ENCODE measurements at regions not wholly inside any gene's neighbourhood (a gene's known extent, or its start where the extent isn't known, plus 50 kb on each side); places are given as distances from the start of the nearest gene placed in this dataset.

DNA sequence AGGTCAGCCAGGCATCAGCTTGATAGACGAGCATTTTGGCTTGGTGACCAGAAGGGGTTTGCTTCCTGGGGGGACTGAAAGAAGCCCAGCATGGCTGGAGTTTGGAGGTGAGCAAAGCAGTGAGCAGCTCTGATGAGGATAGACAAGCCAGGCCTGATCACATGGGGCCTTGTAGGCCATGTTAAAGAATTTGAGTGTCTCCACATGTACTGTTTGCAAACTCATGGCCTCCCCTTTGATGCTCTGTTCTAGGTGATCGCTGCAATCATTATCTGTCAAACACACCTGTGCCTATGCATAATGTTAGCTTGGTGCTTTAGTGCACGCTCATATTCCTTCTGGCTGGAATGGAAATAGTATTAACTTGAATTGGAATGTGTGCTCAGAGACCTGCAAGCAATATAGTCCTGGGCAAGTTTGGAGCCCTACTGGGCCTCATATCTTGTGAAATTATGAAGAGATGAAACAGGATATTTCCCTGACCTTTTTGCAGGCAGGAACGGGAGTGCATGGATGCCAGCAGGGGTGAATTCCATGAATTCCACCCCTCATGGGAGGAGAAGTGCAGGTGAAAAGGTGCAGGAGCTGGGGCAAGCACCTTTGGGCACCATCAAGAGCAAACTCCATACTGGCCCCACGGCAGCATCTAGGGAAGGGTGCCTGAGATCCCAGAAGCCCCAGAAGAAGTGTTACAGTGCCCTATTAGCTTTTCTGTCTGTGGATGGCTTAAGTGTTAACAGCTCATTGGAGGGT lies 480.5 kb downstream of the EPM2A start:
- no peaks in the 10 kb centered on the region for H3K4me1 Mint-ChIP-seq
- H3K27me3 Mint-ChIP-seq = no peaks in the 10 kb centered on the region
- DNase-seq = no peak
- H3K4me3 Mint-ChIP-seq = no peak overlapping the region
- H3K9me3 Mint-ChIP-seq (ENCODE audit: low read depth) = no peaks in the 10 kb centered on the region
- CTCF ChIA-PET = no interaction called here
- no peak overlapping the region for H3K27ac Mint-ChIP-seq
- H3K36me3 Mint-ChIP-seq = no peaks in the 10 kb centered on the region
- ATAC-seq = no peak

DNA sequence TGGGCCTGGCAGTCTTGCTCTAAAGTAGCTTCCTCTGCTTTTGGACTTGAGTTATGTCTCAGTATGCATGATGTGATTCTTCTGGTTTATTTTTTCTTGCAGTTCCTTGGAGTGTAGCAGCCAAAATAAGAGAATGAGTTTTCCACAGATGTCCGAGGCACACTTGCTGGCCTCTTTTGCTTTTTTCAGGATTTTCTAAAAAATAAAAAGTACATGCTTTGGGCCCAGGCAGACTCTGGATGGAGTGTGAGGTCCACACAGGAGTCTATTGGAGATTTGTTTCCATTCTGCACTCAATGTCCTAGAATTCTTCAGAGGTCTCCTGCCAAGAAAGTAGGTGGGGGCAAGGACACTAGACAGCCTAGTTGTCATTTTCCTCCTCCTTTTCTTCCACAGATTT lies 477.6 kb downstream of the EPM2A start:
- no peaks in the 10 kb centered on the region for H3K9me3 Mint-ChIP-seq (ENCODE audit: low read depth)
- ATAC-seq (no peak), DNase-seq (no peak)
- H3K27me3 Mint-ChIP-seq = no peaks in the 10 kb centered on the region
- no peaks in the 10 kb centered on the region for H3K4me1 Mint-ChIP-seq
- H3K27ac Mint-ChIP-seq = no peak overlapping the region
- no peaks in the 10 kb centered on the region for H3K36me3 Mint-ChIP-seq
- CTCF ChIA-PET = no interaction called here
- H3K4me3 Mint-ChIP-seq = no peak overlapping the region

DNA sequence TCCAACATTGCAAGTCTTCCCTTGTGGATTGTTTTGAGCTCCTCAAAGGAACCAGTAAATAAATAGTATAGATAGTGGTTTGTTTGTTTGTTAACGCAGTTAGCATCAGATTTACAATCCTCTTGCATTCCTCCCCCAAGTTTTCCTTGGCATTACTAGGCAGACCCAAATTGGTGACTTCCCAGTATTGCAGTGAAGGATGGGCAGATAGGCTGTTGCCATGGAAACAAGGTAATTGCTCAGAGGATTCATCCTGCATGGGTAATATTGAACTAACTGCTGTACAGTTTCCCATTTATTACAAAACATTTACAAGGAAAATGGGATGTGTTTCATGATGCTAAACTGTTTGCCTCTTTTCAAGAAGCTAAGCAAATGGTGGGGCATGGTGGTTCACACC lies 477.2 kb downstream of the EPM2A start:
- Mint-ChIP-seq H3K27me3 (no peaks in the 10 kb centered on the region), H3K36me3 (no peaks in the 10 kb centered on the region), H3K4me3 (no peak overlapping the region), H3K9me3 (ENCODE audit: low read depth) (no peaks in the 10 kb centered on the region), H3K4me1 (no peaks in the 10 kb centered on the region), H3K27ac (no peak overlapping the region)
- CTCF ChIA-PET = no interaction called here
- no peak for ATAC-seq
- DNase-seq = no peak

DNA sequence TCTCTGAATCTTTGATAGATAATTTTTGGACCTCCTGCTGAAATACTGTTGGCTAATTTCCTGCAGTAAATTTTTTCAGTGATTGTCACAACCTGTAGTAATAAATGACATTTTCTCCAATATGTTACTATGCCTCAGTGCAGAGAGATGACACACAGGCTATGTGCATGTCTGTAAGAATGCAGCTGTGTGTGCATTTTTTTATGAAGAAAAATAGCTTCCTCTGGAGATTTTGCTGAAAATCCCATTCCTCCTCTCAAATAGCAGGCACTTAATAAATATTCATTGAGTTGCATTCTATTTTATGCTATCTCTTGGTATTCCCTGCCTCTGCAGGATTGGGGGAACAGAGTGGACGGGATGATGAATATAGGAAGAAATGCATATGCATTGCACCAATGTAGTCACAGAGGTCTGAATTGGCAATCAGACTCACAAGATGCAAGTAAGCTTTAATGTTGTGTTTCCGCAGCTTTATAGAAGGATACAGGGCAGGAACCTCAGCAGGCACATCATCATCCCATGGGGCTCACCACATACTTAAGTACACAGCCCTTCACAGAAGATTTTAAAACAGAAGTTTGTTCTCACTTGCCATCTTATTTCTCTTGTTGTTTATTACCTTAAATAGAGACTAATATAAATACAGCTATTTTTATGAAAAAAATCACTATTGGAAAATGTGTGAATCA lies 474.7 kb downstream of the EPM2A start:
- no peak for DNase-seq
- ATAC-seq = no peak
- Mint-ChIP-seq H3K27me3 (no peaks in the 10 kb centered on the region), H3K4me3 (no peak overlapping the region), H3K27ac (no peak overlapping the region), H3K36me3 (no peaks in the 10 kb centered on the region), H3K4me1 (no peaks in the 10 kb centered on the region), H3K9me3 (ENCODE audit: low read depth) (no peaks in the 10 kb centered on the region)
- CTCF ChIA-PET = no interaction called here

DNA sequence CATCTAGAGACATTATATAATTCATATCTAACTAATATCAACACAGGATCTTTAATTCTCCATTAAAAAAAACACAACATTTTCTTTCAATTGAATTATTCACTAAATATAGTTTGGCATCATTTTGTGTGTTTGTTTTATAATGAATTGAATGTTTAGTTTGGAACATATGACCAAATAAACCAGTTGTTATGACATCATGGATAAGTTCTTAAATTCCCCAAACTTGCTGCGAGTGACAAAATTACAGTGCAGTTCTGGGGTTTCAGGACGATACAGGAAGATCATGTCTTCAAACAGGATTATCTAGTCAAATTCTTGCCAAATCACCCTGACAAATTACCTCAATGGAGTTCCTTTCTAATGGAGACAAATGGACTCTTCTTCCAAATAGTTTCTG lies 473.6 kb downstream of the EPM2A start:
- Mint-ChIP-seq H3K4me3 (no peak overlapping the region), H3K4me1 (no peaks in the 10 kb centered on the region), H3K27ac (no peak overlapping the region), H3K27me3 (no peaks in the 10 kb centered on the region), H3K36me3 (no peaks in the 10 kb centered on the region), H3K9me3 (ENCODE audit: low read depth) (no peaks in the 10 kb centered on the region)
- DNase-seq = no peak
- ATAC-seq = no peak
- CTCF ChIA-PET = no interaction called here

DNA sequence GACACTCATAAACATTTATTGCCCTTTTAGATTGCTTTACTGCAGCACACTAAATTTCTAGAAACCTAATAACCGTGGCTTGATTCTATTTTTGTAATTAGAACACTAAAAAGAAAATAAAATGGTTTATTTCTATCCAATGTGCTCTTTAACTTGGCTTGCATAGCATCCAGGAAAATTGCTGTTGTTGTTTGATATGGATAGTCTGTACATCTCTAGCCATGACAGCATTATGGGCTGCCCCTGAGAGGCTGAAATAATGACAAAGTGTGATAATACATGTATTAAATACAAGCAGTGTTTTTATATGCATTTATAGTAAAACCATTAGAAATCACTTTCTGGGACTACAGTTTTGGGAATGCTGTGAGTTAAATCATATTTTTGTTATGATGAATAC lies 472.5 kb downstream of the EPM2A start:
- Mint-ChIP-seq H3K27ac (no peak overlapping the region), H3K27me3 (peaks cover 3% of the 10 kb centered on the region), H3K4me3 (no peak overlapping the region), H3K4me1 (no peaks in the 10 kb centered on the region), H3K9me3 (ENCODE audit: low read depth) (no peaks in the 10 kb centered on the region), H3K36me3 (no peaks in the 10 kb centered on the region)
- no peak for ATAC-seq
- DNase-seq = no peak
- CTCF ChIA-PET = no interaction called here

DNA sequence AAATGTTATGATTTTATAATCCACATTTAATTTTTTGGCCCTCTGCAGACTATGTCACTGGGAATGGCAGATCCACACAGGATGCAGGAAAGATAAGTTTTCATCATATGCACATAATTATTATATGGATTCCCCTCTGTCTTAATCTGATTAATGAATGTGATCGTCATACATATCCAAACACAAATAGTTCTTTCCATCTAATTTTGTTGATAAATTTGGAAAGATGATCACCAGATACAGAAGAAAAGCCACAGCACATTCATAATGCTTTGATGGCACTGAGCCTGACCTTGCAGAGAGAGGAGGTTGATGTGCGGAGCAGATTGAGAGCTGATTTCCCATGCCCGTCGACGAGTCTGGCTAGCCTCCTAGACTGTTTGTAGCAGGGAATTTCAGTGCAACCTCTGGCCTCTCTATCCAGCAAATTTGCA lies 471.5 kb downstream of the EPM2A start:
- Mint-ChIP-seq H3K27me3 (peaks cover 4% of the 10 kb centered on the region), H3K4me1 (no peaks in the 10 kb centered on the region), H3K27ac (no peak overlapping the region), H3K4me3 (no peak overlapping the region), H3K9me3 (ENCODE audit: low read depth) (no peaks in the 10 kb centered on the region), H3K36me3 (no peaks in the 10 kb centered on the region)
- CTCF ChIA-PET = no interaction called here
- DNase-seq (no peak), ATAC-seq (no peak)

DNA sequence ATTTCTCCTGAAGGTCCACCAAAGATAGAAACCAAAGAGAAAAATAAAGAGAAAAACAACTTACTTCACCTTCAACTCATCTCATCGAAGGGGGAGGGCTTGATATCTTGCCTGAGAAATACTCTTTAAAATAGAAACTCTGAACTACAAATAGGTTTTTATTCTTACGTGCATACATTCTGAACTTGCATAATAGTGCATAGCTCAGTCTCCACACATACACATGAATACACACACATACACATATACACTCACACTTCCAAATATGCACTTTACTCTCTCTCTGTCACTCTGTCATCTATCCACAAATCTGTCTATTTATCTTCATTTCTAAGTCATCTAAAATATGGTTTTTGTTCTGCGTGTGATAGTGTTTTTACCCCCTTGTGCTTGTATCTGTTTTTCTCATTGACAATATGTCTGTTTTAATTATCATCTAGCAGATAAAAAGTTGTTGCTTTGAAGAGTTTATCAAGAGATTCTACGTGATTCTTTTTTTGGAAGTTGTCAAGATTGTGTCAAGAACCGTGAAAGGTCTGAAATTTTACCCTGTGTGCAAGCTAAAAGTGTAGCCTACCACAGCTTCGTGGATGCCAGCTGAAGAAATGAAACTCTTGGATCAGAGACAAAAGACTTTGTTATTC lies 468.8 kb downstream of the EPM2A start:
- ATAC-seq = no peak
- Mint-ChIP-seq H3K4me3 (no peak overlapping the region), H3K4me1 (no peaks in the 10 kb centered on the region), H3K9me3 (ENCODE audit: low read depth) (no peaks in the 10 kb centered on the region), H3K27ac (no peak overlapping the region), H3K36me3 (no peaks in the 10 kb centered on the region), H3K27me3 (peaks cover 4% of the 10 kb centered on the region)
- CTCF ChIA-PET = no interaction called here
- no peak for DNase-seq

DNA sequence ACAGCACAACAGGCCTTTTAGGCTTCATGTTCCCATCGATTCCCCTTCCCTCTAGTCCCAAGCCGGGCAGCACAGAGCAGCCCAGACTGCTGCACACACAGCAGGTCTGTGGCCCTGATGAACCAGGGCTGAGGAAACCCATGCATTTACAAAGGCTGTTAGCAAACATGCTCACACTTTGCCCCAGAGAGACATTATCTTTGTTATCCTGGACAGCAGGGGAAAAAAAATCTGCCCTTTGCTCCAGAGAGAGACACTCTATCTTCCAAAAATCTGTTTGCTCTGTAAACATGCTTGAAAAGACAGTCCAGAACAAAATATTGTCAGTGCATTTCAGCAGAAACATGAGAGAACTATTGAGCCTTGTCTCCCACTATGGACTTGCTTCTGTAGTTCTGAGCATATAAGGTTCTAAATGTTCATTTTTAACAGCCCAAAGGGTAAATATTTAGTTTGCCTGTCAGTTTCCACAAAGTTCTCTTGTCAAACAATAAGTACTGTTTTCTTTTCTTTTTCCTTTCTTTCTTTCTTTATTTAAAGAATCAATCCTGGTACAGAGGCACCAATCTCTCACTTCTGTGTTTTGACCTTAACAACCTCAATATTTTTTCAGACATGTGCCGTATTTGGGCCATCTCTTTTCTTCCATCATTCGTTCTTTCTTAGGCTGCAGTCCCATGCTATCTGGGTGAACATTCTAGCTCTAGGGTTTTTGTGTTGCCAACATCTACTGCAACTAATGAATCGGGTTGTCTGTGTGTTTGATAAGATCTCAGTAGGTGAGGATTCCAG lies 468.0 kb downstream of the EPM2A start:
- Mint-ChIP-seq H3K4me1 (no peaks in the 10 kb centered on the region), H3K27ac (no peak overlapping the region), H3K27me3 (peaks cover 4% of the 10 kb centered on the region), H3K4me3 (no peak overlapping the region), H3K9me3 (ENCODE audit: low read depth) (no peaks in the 10 kb centered on the region), H3K36me3 (no peaks in the 10 kb centered on the region)
- CTCF ChIA-PET = no interaction called here
- DNase-seq (no peak), ATAC-seq (no peak)

DNA sequence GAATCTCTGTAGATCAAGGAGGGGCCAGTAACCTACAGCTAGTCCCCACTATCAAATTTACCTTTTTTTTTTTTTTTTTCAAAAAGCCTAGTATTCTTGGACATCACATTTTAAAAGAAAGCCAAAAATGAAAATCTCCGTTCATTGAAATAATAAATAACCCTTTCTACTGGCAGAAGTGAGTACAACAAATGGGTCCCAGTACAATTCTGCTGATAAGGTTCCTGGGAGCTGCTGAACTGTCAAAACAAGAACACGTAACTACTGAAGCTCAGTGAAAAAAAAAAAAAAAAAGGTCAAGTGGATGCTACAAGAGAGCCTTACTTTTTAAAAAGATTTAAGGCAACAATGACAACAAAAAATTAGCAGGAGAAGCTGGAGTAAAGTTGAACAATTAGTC lies 464.9 kb downstream of the EPM2A start:
- ATAC-seq = no peak
- no peaks in the 10 kb centered on the region for H3K9me3 Mint-ChIP-seq (ENCODE audit: low read depth)
- no peak overlapping the region for H3K27ac Mint-ChIP-seq
- DNase-seq = no peak
- H3K4me1 Mint-ChIP-seq = no peaks in the 10 kb centered on the region
- H3K4me3 Mint-ChIP-seq = no peak overlapping the region
- H3K27me3 Mint-ChIP-seq = peaks cover 4% of the 10 kb centered on the region
- CTCF ChIA-PET = no interaction called here
- H3K36me3 Mint-ChIP-seq = no peaks in the 10 kb centered on the region

DNA sequence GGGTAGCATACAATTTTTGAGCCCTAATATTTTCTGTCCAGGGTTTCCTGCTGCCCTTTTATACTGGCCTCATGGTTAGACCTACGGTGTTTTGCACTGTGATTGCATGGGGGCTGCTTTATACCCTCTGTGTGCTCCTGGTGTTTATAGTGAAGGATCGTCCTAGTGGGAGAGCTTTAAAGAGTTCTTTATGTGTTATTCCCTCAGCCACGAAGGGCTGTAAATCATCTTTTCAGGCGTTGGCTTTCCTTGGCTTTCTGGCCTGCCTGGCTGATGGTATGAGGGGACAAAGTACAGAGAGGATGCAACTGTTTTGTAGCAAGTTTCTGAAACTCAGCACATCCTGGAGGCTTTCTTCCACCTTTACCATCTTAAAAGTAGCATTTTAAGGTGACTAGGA lies 464.3 kb downstream of the EPM2A start:
- CTCF ChIA-PET = no interaction called here
- DNase-seq = no peak
- no peak overlapping the region for H3K4me3 Mint-ChIP-seq
- no peak overlapping the region for H3K27ac Mint-ChIP-seq
- no peak for ATAC-seq
- peaks cover 4% of the 10 kb centered on the region for H3K27me3 Mint-ChIP-seq
- no peaks in the 10 kb centered on the region for H3K4me1 Mint-ChIP-seq
- H3K36me3 Mint-ChIP-seq = no peaks in the 10 kb centered on the region
- H3K9me3 Mint-ChIP-seq (ENCODE audit: low read depth) = no peaks in the 10 kb centered on the region

DNA sequence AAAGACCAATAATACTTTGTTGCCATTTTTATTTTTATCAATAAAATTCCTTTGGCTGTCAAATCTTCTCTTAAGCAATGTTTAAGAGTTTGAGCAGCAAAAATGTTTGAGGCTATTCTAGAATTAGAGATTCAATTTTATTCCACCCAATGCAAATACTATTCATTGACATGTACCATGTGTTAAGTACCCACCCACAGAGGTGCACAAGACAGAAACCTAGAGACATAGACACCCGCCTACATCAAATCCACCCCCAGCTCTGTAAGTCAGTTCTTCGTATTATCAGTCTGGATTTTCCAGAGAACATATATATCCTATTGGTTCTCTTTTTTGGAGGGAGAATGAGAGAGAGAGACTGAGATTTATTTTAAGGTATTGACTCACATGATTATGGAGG lies 463.7 kb downstream of the EPM2A start:
- Mint-ChIP-seq H3K9me3 (ENCODE audit: low read depth) (no peaks in the 10 kb centered on the region), H3K4me3 (no peak overlapping the region), H3K27ac (no peak overlapping the region), H3K36me3 (no peaks in the 10 kb centered on the region), H3K4me1 (no peaks in the 10 kb centered on the region), H3K27me3 (peaks cover 4% of the 10 kb centered on the region)
- ATAC-seq = no peak
- CTCF ChIA-PET = no interaction called here
- no peak for DNase-seq

DNA sequence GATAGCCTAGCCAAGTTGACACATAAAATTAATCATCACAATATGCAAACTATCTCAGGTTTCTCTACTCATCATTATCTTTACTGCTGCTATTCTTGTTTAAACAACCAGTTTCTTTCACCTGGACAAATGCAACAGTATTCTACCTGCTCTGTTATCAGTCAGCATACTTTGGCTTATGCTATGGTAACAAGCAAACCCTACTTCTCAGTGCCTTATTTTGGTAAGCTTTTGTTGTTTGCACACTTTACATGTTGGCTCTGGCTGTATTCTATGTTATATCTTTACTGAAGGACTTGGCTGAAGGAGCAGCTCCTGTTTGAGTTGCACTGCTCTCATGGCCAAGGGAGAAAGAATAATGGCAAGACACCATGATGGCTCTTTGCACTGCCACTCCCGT lies 463.1 kb downstream of the EPM2A start:
- no peak overlapping the region for H3K4me3 Mint-ChIP-seq
- ATAC-seq (no peak), DNase-seq (no peak)
- peaks cover 4% of the 10 kb centered on the region for H3K27me3 Mint-ChIP-seq
- no peaks in the 10 kb centered on the region for H3K36me3 Mint-ChIP-seq
- no peaks in the 10 kb centered on the region for H3K9me3 Mint-ChIP-seq (ENCODE audit: low read depth)
- no peak overlapping the region for H3K27ac Mint-ChIP-seq
- H3K4me1 Mint-ChIP-seq = no peaks in the 10 kb centered on the region
- CTCF ChIA-PET = no interaction called here

DNA sequence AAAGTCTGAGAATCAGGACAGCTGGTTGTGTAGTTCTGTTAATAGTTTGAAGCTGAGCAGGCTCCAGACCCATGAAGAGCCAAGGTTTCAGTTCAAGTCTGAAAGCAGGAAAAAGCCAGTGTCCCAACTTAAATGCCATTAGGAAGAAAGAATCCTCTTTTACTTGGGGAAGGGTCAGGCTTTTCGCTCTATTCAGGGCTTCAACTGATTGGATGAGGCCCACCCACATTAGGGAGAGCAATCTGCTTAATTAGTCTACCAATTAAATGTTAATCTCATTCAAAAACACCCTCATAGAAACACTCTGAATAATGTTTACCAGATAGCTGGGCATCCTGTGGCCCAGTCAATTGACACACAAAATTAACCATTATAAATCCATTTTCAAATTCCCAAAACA lies 462.2 kb downstream of the EPM2A start:
- Mint-ChIP-seq H3K4me3 (no peak overlapping the region), H3K4me1 (no peaks in the 10 kb centered on the region), H3K36me3 (no peaks in the 10 kb centered on the region), H3K27ac (no peak overlapping the region), H3K9me3 (ENCODE audit: low read depth) (no peaks in the 10 kb centered on the region), H3K27me3 (no peaks in the 10 kb centered on the region)
- CTCF ChIA-PET = no interaction called here
- no peak for ATAC-seq
- no peak for DNase-seq
